PC-9 (cell line): ENCODE measurements at regions not wholly inside any gene's neighbourhood (a gene's known extent, or its start where the extent isn't known, plus 50 kb on each side); places are given as distances from the start of the nearest gene placed in this dataset.

Experiments used
- CTCF ChIP-seq: fragments of 200-600 bp; sonication (generic); conservative IDR thresholded peaks from 2 replicates; pipeline ENCODE4 v1.6.1; 2017; ENCODE audit warnings: mixed run types, antibody characterized with exemption, mild to moderate bottlenecking, moderate library complexity
- EZH2 ChIP-seq: fragments of 200-600 bp; sonication (generic); IDR thresholded peaks from 2 replicates; pipeline ENCODE4 v1.8.0; 2017; ENCODE audit warnings: antibody characterized with exemption, low read depth

GRCh38 chr2:143939626-143940330 lies 580.1 kb downstream of the ZEB2 start:
- TF ChIP-seq EZH2 (no peak), CTCF (no peak)
